ENCODE measurements at regions not wholly inside any gene's neighbourhood (a gene's known extent, or its start where the extent isn't known, plus 50 kb on each side); places are given as distances from the start of the nearest gene placed in this dataset.

DNA sequence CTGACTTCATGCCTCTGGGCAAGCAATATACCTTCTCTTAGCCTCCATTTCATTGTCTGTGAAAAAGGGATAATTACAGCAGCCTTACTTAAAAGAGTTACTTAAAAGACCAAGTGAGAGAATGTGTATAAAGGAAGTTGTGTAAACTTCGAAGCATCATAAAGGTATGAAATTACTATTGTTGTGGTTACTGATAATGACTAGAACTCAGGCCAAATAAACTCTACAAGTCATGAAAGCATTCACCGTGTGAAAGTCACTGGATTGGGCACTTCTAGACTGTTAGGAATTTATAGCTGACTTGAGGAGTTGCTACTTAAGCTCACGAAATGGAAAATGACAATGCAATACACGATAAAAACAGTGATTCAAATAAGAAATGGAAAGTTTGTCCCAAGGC, 67.4 kb upstream of the HAAO start:
- no peak overlapping the region for H3K4me3 ChIP-seq (ENCODE audit: control insufficient read depth in 2 of 3, extremely low read depth in 1 of 3, insufficient read depth in 2 of 3, low read depth in 1 of 3, low read length in 3 of 3)
- dilution Hi-C loops (cut with MboI; ENCODE audit: extremely low pct_ligation_motif_present, low sequenced_read_pairs) = no loop called here
- no peaks in the 10 kb centered on the region for H3K9me3 ChIP-seq (ENCODE audit: control insufficient read depth, low read depth, low read length)
- no peaks in the 10 kb centered on the region for H3K9me1 ChIP-seq (ENCODE audit: control insufficient read depth, extremely low read depth, insufficient read depth, low read length)
- no peaks in the 10 kb centered on the region for H3K27me3 ChIP-seq (ENCODE audit: control insufficient read depth, extremely low read depth, insufficient read depth, low read length)
- no peak overlapping the region for H3K4me2 ChIP-seq (ENCODE audit: control insufficient read depth, extremely low read depth, insufficient read depth, low read depth, low read length)
- no peaks in the 10 kb centered on the region for H3K79me2 ChIP-seq (ENCODE audit: control insufficient read depth, insufficient read depth, low read length)
- H3K36me3 ChIP-seq (ENCODE audit: control insufficient read depth in 2 of 2, extremely low read depth in 1 of 2, insufficient read depth in 2 of 2, low read length in 2 of 2) = no peaks in the 10 kb centered on the region
- TF ChIP-seq EZH2 (IDR thresholded peaks at IDR 0.05; ENCODE audit: low read length) = no peak
- TF ChIP-seq, protein P1, sequence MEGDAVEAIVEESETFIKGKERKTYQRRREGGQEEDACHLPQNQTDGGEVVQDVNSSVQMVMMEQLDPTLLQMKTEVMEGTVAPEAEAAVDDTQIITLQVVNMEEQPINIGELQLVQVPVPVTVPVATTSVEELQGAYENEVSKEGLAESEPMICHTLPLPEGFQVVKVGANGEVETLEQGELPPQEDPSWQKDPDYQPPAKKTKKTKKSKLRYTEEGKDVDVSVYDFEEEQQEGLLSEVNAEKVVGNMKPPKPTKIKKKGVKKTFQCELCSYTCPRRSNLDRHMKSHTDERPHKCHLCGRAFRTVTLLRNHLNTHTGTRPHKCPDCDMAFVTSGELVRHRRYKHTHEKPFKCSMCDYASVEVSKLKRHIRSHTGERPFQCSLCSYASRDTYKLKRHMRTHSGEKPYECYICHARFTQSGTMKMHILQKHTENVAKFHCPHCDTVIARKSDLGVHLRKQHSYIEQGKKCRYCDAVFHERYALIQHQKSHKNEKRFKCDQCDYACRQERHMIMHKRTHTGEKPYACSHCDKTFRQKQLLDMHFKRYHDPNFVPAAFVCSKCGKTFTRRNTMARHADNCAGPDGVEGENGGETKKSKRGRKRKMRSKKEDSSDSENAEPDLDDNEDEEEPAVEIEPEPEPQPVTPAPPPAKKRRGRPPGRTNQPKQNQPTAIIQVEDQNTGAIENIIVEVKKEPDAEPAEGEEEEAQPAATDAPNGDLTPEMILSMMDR (optimal IDR thresholded peaks at IDR 0.05 in 1 of 3, IDR thresholded peaks at IDR 0.05 in 1 of 3, conservative IDR thresholded peaks at IDR 0.05 in 1 of 3; ENCODE audit: extremely low read depth in 1 of 3, insufficient read depth in 2 of 3, low read length in 3 of 3) = no peak
- no peak overlapping the region for H2AFZ ChIP-seq (ENCODE audit: control insufficient read depth, low read length)
- FAIRE-seq (peak; percentile 59), DNase-seq (ENCODE audit: low read depth, low spot score) (no peak)
- H3K4me1 ChIP-seq (ENCODE audit: control insufficient read depth, extremely low read depth, insufficient read depth, low read length) = peaks cover 47% of the 10 kb centered on the region
- no peaks in the 10 kb centered on the region for H4K20me1 ChIP-seq (ENCODE audit: control insufficient read depth, extremely low read depth, insufficient read depth, low read length)
- no peak overlapping the region for H3K9ac ChIP-seq (ENCODE audit: control insufficient read depth, extremely low read depth, insufficient read depth, low read length)
- H3K27ac ChIP-seq (ENCODE audit: control insufficient read depth, insufficient read depth, low read length) = no peak overlapping the region

DNA sequence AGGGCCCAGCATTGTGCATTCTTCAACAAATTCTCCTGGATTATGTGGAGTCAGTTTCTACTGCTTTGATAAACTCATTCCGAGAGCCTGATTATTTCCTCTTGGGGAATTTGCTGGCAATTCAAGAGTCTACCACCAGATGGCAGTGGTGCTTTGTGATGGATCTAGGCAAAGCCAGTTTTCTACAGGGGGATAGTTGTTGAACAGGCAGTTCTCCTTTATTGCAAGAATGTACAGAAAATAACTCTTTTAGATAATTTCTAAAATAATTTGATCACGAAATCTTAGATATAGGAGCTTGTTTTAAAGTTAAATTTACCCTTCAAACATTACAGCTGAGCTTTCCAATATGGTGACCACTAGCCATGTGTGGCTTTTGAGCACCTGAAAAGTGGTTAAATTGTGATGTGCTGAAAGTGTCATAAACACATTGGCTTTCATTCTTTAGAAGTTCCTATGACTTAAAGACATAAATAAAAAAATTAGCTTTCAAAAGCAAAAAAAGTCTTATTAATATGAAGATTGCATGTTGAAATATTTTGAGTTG, 66.7 kb upstream of the HAAO start:
- no peaks in the 10 kb centered on the region for H4K20me1 ChIP-seq (ENCODE audit: control insufficient read depth, extremely low read depth, insufficient read depth, low read length)
- no peak overlapping the region for H3K4me2 ChIP-seq (ENCODE audit: control insufficient read depth, extremely low read depth, insufficient read depth, low read depth, low read length)
- no peaks in the 10 kb centered on the region for H3K9me3 ChIP-seq (ENCODE audit: control insufficient read depth, low read depth, low read length)
- H2AFZ ChIP-seq (ENCODE audit: control insufficient read depth, low read length) = no peak overlapping the region
- no peaks in the 10 kb centered on the region for H3K79me2 ChIP-seq (ENCODE audit: control insufficient read depth, insufficient read depth, low read length)
- H3K4me3 ChIP-seq (ENCODE audit: control insufficient read depth in 2 of 3, extremely low read depth in 1 of 3, insufficient read depth in 2 of 3, low read depth in 1 of 3, low read length in 3 of 3) = no peak overlapping the region
- no peak overlapping the region for H3K27ac ChIP-seq (ENCODE audit: control insufficient read depth, insufficient read depth, low read length)
- H3K9ac ChIP-seq (ENCODE audit: control insufficient read depth, extremely low read depth, insufficient read depth, low read length) = no peak overlapping the region
- DNase-seq (ENCODE audit: low read depth, low spot score) = no peak
- no peaks in the 10 kb centered on the region for H3K9me1 ChIP-seq (ENCODE audit: control insufficient read depth, extremely low read depth, insufficient read depth, low read length)
- no peaks in the 10 kb centered on the region for H3K36me3 ChIP-seq (ENCODE audit: control insufficient read depth in 2 of 2, extremely low read depth in 1 of 2, insufficient read depth in 2 of 2, low read length in 2 of 2)
- H3K4me1 ChIP-seq (ENCODE audit: control insufficient read depth, extremely low read depth, insufficient read depth, low read length) = peaks cover 54% of the 10 kb centered on the region
- dilution Hi-C loops (cut with MboI; ENCODE audit: extremely low pct_ligation_motif_present, low sequenced_read_pairs) = no loop called here
- no peaks in the 10 kb centered on the region for H3K27me3 ChIP-seq (ENCODE audit: control insufficient read depth, extremely low read depth, insufficient read depth, low read length)
- no peak for TF ChIP-seq EZH2 (IDR thresholded peaks at IDR 0.05; ENCODE audit: low read length)
- TF ChIP-seq, protein P1 (optimal IDR thresholded peaks at IDR 0.05 in 1 of 3, IDR thresholded peaks at IDR 0.05 in 1 of 3, conservative IDR thresholded peaks at IDR 0.05 in 1 of 3; ENCODE audit: extremely low read depth in 1 of 3, insufficient read depth in 2 of 3, low read length in 3 of 3) = peak in 2 of 3 experiments; percentile 77 to 88
- peak; percentile 90 for FAIRE-seq

Measured in keratinocyte (primary cell).